IgD-negative memory B cell (primary cell): ENCODE measurements at regions not wholly inside any gene's neighbourhood (a gene's known extent, or its start where the extent isn't known, plus 50 kb on each side); places are given as distances from the start of the nearest gene placed in this dataset.
"Not testable (repeated sequence)": the region's sequence is repeated elsewhere in the genome, so short reads cannot be mapped to it uniquely, and the experiment has no call there.

Experiments used
- H3K27ac Mint-ChIP-seq, 3 donors: one replicate each; pipeline ENCODE4 v1.8.0; 2020 to 2022; ENCODE audit warnings: mild to moderate bottlenecking in 3 of 3, mixed read lengths in 3 of 3, moderate library complexity in 1 of 3
- H3K27me3 Mint-ChIP-seq: one replicate; pipeline ENCODE4 v1.8.0; 2021; ENCODE audit warnings: mixed read lengths
- H3K36me3 Mint-ChIP-seq: one replicate; pipeline ENCODE4 v1.8.0; 2020; ENCODE audit warnings: mild to moderate bottlenecking, mixed read lengths
- H3K4me1 Mint-ChIP-seq, 3 donors: one replicate each; pipeline ENCODE4 v1.8.0; 2020 to 2022; ENCODE audit warnings: mixed read lengths in 3 of 3, mild to moderate bottlenecking in 1 of 3
- H3K4me3 Mint-ChIP-seq, 4 donors: one replicate each; pipeline ENCODE4 v1.8.0; 2020 to 2022; ENCODE audit warnings: mild to moderate bottlenecking in 4 of 4, mixed read lengths in 4 of 4, moderate library complexity in 3 of 4
- H3K9me3 Mint-ChIP-seq, 3 donors: one replicate each; pipeline ENCODE4 v1.8.0; 2020 to 2021; ENCODE audit warnings: mixed read lengths in 3 of 3, mild to moderate bottlenecking in 1 of 3

GRCh38 chr10:56146806-56147205 lies 214.3 kb downstream of the ZWINT start:
- H3K4me1 Mint-ChIP-seq = peaks cover 0 to 1% (median 0%) of the 10 kb centered on the region in 3 donors
- H3K36me3 Mint-ChIP-seq = peaks cover 2% of the 10 kb centered on the region
- H3K27ac Mint-ChIP-seq = no peak overlapping the region
- H3K27me3 Mint-ChIP-seq = no peaks in the 10 kb centered on the region
- peaks cover 4 to 5% (median 5%) of the 10 kb centered on the region in 3 donors for H3K9me3 Mint-ChIP-seq
- H3K4me3 Mint-ChIP-seq = no peak overlapping the region

GRCh38 chr10:56142092-56142728 lies 218.8 kb downstream of the ZWINT start:
- H3K4me1 Mint-ChIP-seq = peaks cover 0 to 1% (median 0%) of the 10 kb centered on the region in 3 donors
- no peak overlapping the region for H3K27ac Mint-ChIP-seq
- H3K36me3 Mint-ChIP-seq = peaks cover 2% of the 10 kb centered on the region
- H3K9me3 Mint-ChIP-seq = peaks cover 0 to 5% (median 3%) of the 10 kb centered on the region in 3 donors
- no peak overlapping the region for H3K4me3 Mint-ChIP-seq
- H3K27me3 Mint-ChIP-seq = no peaks in the 10 kb centered on the region

- no peaks in the 10 kb centered on the region for H3K27me3 Mint-ChIP-seq
- no peak overlapping the region for H3K27ac Mint-ChIP-seq
- H3K9me3 Mint-ChIP-seq = peaks cover 0 to 5% (median 3%) of the 10 kb centered on the region in 3 donors
- no peak overlapping the region for H3K4me3 Mint-ChIP-seq
- peaks cover 2% of the 10 kb centered on the region for H3K36me3 Mint-ChIP-seq
- peaks cover 0 to 1% (median 0%) of the 10 kb centered on the region in 3 donors for H3K4me1 Mint-ChIP-seq
Observed at GRCh38 chr10:56139405-56139804, 221.7 kb downstream of the ZWINT start.

- H3K4me1 Mint-ChIP-seq = no peaks in the 10 kb centered on the region
- no peak overlapping the region for H3K27ac Mint-ChIP-seq
- no peaks in the 10 kb centered on the region for H3K27me3 Mint-ChIP-seq
- H3K4me3 Mint-ChIP-seq = no peak overlapping the region
- peaks cover 0 to 3% (median 2%) of the 10 kb centered on the region in 3 donors for H3K9me3 Mint-ChIP-seq
- no peaks in the 10 kb centered on the region for H3K36me3 Mint-ChIP-seq
Observed at GRCh38 chr10:56135828-56136227, 225.2 kb downstream of the ZWINT start.

GRCh38 chr10:56123247-56123646 lies 237.8 kb downstream of the ZWINT start:
- H3K4me3 Mint-ChIP-seq = no peak overlapping the region
- no peaks in the 10 kb centered on the region for H3K36me3 Mint-ChIP-seq
- no peak overlapping the region for H3K27ac Mint-ChIP-seq
- no peaks in the 10 kb centered on the region for H3K27me3 Mint-ChIP-seq
- peaks cover 0 to 3% (median 2%) of the 10 kb centered on the region in 3 donors for H3K9me3 Mint-ChIP-seq
- H3K4me1 Mint-ChIP-seq = no peaks in the 10 kb centered on the region

GRCh38 chr10:56116684-56117083 lies 244.4 kb downstream of the ZWINT start:
- H3K4me3 Mint-ChIP-seq = no peak overlapping the region
- no peaks in the 10 kb centered on the region for H3K4me1 Mint-ChIP-seq
- no peaks in the 10 kb centered on the region for H3K36me3 Mint-ChIP-seq
- H3K27ac Mint-ChIP-seq = no peak overlapping the region
- H3K27me3 Mint-ChIP-seq = no peaks in the 10 kb centered on the region
- peaks cover 0 to 5% (median 1%) of the 10 kb centered on the region in 3 donors for H3K9me3 Mint-ChIP-seq

GRCh38 chr10:56109454-56109853 lies 251.6 kb downstream of the ZWINT start:
- H3K9me3 Mint-ChIP-seq = peaks cover 6 to 12% (median 6%) of the 10 kb centered on the region in 3 donors
- no peaks in the 10 kb centered on the region for H3K4me1 Mint-ChIP-seq
- no peaks in the 10 kb centered on the region for H3K27me3 Mint-ChIP-seq
- no peak overlapping the region for H3K27ac Mint-ChIP-seq
- no peaks in the 10 kb centered on the region for H3K36me3 Mint-ChIP-seq
- no peak overlapping the region for H3K4me3 Mint-ChIP-seq

- H3K4me3 Mint-ChIP-seq = no peak overlapping the region
- H3K27me3 Mint-ChIP-seq = no peaks in the 10 kb centered on the region
- H3K27ac Mint-ChIP-seq = no peak overlapping the region
- no peaks in the 10 kb centered on the region for H3K36me3 Mint-ChIP-seq
- H3K9me3 Mint-ChIP-seq = peaks cover 3 to 16% (median 5%) of the 10 kb centered on the region in 3 donors
- H3K4me1 Mint-ChIP-seq = no peaks in the 10 kb centered on the region
Observed at GRCh38 chr10:56104923-56105322, 256.1 kb downstream of the ZWINT start.

GRCh38 chr10:56104487-56104886 lies 256.6 kb downstream of the ZWINT start:
- H3K9me3 Mint-ChIP-seq = peaks cover 3 to 15% (median 3%) of the 10 kb centered on the region in 3 donors
- H3K27ac Mint-ChIP-seq = no peak overlapping the region
- no peaks in the 10 kb centered on the region for H3K4me1 Mint-ChIP-seq
- no peaks in the 10 kb centered on the region for H3K27me3 Mint-ChIP-seq
- H3K4me3 Mint-ChIP-seq = no peak overlapping the region
- no peaks in the 10 kb centered on the region for H3K36me3 Mint-ChIP-seq

- Mint-ChIP-seq H3K4me1 (no peaks in the 10 kb centered on the region), H3K4me3 (no peak overlapping the region), H3K27ac (no peak overlapping the region), H3K36me3 (peaks cover 2% of the 10 kb centered on the region), H3K27me3 (no peaks in the 10 kb centered on the region), H3K9me3 (peaks cover 0 to 6% (median 2%) of the 10 kb centered on the region in 3 donors)
Observed at GRCh38 chr10:56096226-56096517, 264.9 kb downstream of the ZWINT start.

GRCh38 chr10:56095506-56096225 lies 265.4 kb downstream of the ZWINT start:
- Mint-ChIP-seq H3K4me3 (no peak overlapping the region), H3K27ac (no peak overlapping the region), H3K4me1 (no peaks in the 10 kb centered on the region), H3K9me3 (peaks cover 0 to 6% (median 2%) of the 10 kb centered on the region in 3 donors), H3K27me3 (no peaks in the 10 kb centered on the region), H3K36me3 (peaks cover 2% of the 10 kb centered on the region)

- H3K27ac Mint-ChIP-seq, H3K9me3 Mint-ChIP-seq, H3K4me1 Mint-ChIP-seq, H3K27me3 Mint-ChIP-seq, H3K4me3 Mint-ChIP-seq, H3K36me3 Mint-ChIP-seq: not testable (repeated sequence)
Observed at GRCh38 chr10:56093645-56094044, 267.4 kb downstream of the ZWINT start.

GRCh38 chr10:56091872-56092271 lies 269.2 kb downstream of the ZWINT start:
- H3K27ac Mint-ChIP-seq = no peak overlapping the region
- H3K27me3 Mint-ChIP-seq = no peaks in the 10 kb centered on the region
- H3K4me1 Mint-ChIP-seq = no peaks in the 10 kb centered on the region
- H3K36me3 Mint-ChIP-seq = peaks cover 2% of the 10 kb centered on the region
- no peak overlapping the region for H3K4me3 Mint-ChIP-seq
- peaks cover 0 to 8% (median 2%) of the 10 kb centered on the region in 3 donors for H3K9me3 Mint-ChIP-seq

- Mint-ChIP-seq H3K27ac (no peak overlapping the region), H3K4me1 (no peaks in the 10 kb centered on the region), H3K27me3 (no peaks in the 10 kb centered on the region), H3K36me3 (no peaks in the 10 kb centered on the region), H3K4me3 (no peak overlapping the region), H3K9me3 (peaks cover 0 to 8% (median 0%) of the 10 kb centered on the region in 3 donors)
Observed at GRCh38 chr10:56090914-56091540, 270.0 kb downstream of the ZWINT start.

- peaks cover 2 to 14% (median 2%) of the 10 kb centered on the region in 3 donors for H3K9me3 Mint-ChIP-seq
- no peaks in the 10 kb centered on the region for H3K27me3 Mint-ChIP-seq
- no peak overlapping the region for H3K27ac Mint-ChIP-seq
- no peaks in the 10 kb centered on the region for H3K36me3 Mint-ChIP-seq
- H3K4me1 Mint-ChIP-seq = no peaks in the 10 kb centered on the region
- H3K4me3 Mint-ChIP-seq = no peak overlapping the region
Observed at GRCh38 chr10:56085406-56086122, 275.5 kb downstream of the ZWINT start.
